Natural killer cell (primary cell): ENCODE measurements at regions not wholly inside any gene's neighbourhood (a gene's known extent, or its start where the extent isn't known, plus 50 kb on each side); places are given as distances from the start of the nearest gene placed in this dataset.

Source experiments
- ATAC-seq, 3 donors: fragments of 150-1000 bp in 2 of 3; fragments of 200-7000 bp in 1 of 3; cut with Tn5 transposase; 1 replicate in 1 of 3; 2 replicates in 2 of 3; pipeline ENCODE4 v1.10.0; 2021; ENCODE audit warnings: mild to moderate bottlenecking in 2 of 3, moderate library complexity in 2 of 3
- DNase-seq, 2 donors: peaks; one replicate each; pipeline versions ENCODE4 v3.0.0 to v3.0.0-alpha.2; 2013 to 2021; ENCODE audit warnings: mixed read lengths in 1 of 2
- H3K27ac ChIP-seq: one replicate; pipeline ENCODE4 v1.5.1; 2013; ENCODE audit warnings: mild to moderate bottlenecking, low read length
- H3K27me3 ChIP-seq: one replicate; pipeline ENCODE4 v1.6.1; 2013; ENCODE audit warnings: low read length; ENCODE audit not compliant: control insufficient read depth, insufficient read depth
- H3K36me3 ChIP-seq: one replicate; pipeline ENCODE4 v1.6.1; 2013; ENCODE audit warnings: low read length; ENCODE audit not compliant: control insufficient read depth, insufficient read depth
- H3K4me1 ChIP-seq: one replicate; pipeline ENCODE4 v1.6.1; 2013; ENCODE audit warnings: low read length; ENCODE audit not compliant: control insufficient read depth, insufficient read depth
- H3K4me3 ChIP-seq: one replicate; pipeline ENCODE4 v1.5.1; 2013; ENCODE audit warnings: low read length
- H3K9me3 ChIP-seq: one replicate; pipeline ENCODE4 v1.6.1; 2013; ENCODE audit warnings: low read length; ENCODE audit not compliant: control insufficient read depth, insufficient read depth
- H3K27ac Mint-ChIP-seq, 2 donors: one replicate each; pipeline ENCODE4 v1.8.0; 2022; ENCODE audit warnings: mild to moderate bottlenecking in 2 of 2, mixed read lengths in 2 of 2, moderate library complexity in 1 of 2
- H3K27me3 Mint-ChIP-seq, 2 donors: one replicate each; pipeline ENCODE4 v1.8.0; 2022; ENCODE audit warnings: low read depth in 2 of 2, mixed read lengths in 2 of 2
- H3K36me3 Mint-ChIP-seq: one replicate; pipeline ENCODE4 v1.8.0; 2022; ENCODE audit warnings: mixed read lengths
- H3K4me1 Mint-ChIP-seq, 2 donors: one replicate each; pipeline ENCODE4 v1.8.0; 2022; ENCODE audit warnings: mixed read lengths in 2 of 2
- H3K4me3 Mint-ChIP-seq: one replicate; pipeline ENCODE4 v1.8.0; 2022; ENCODE audit warnings: mild to moderate bottlenecking, moderate library complexity, mixed read lengths
- H3K9me3 Mint-ChIP-seq, 2 donors: one replicate each; pipeline ENCODE4 v1.8.0; 2022; ENCODE audit warnings: mixed read lengths in 2 of 2
- WGBS: methylation state at CpG from one replicate; pipeline ENCODE4 v1.1.7; 2013; ENCODE audit warnings: missing lambda C conversion rate; ENCODE audit not compliant: insufficient coverage; 5-methylcytosine and 5-hydroxymethylcytosine counted together
- intact Hi-C: fragments of 100-400 bp; cut with micrococcal nuclease; formaldehyde crosslinking; loops from one replicate; pipeline ENCODE4 v1.14.2; 2022
- TF ChIP-seq, protein P1 (sequence below): fragments of 200-600 bp; IDR thresholded peaks from one replicate; pipeline ENCODE4 v1.8.0; 2022; ENCODE audit warnings: antibody characterized with exemption

- no peaks in the 10 kb centered on the region for H3K9me3 Mint-ChIP-seq
- TF ChIP-seq, protein P1, sequence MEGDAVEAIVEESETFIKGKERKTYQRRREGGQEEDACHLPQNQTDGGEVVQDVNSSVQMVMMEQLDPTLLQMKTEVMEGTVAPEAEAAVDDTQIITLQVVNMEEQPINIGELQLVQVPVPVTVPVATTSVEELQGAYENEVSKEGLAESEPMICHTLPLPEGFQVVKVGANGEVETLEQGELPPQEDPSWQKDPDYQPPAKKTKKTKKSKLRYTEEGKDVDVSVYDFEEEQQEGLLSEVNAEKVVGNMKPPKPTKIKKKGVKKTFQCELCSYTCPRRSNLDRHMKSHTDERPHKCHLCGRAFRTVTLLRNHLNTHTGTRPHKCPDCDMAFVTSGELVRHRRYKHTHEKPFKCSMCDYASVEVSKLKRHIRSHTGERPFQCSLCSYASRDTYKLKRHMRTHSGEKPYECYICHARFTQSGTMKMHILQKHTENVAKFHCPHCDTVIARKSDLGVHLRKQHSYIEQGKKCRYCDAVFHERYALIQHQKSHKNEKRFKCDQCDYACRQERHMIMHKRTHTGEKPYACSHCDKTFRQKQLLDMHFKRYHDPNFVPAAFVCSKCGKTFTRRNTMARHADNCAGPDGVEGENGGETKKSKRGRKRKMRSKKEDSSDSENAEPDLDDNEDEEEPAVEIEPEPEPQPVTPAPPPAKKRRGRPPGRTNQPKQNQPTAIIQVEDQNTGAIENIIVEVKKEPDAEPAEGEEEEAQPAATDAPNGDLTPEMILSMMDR, result no peak
- H3K4me1 Mint-ChIP-seq, result peaks cover 5 to 12% of the 10 kb centered on the region in 2 donors
- H3K9me3 ChIP-seq, result no peaks in the 10 kb centered on the region
- no peaks in the 10 kb centered on the region for H3K27me3 ChIP-seq
- no peaks in the 10 kb centered on the region for H3K4me1 ChIP-seq
- DNase-seq (no peak), ATAC-seq (no peak)
- H3K36me3 ChIP-seq, result no peaks in the 10 kb centered on the region
- no peak overlapping the region for H3K4me3 ChIP-seq
- intact Hi-C loops, result no loop called here
- no peaks in the 10 kb centered on the region for H3K36me3 Mint-ChIP-seq
- no peak overlapping the region for H3K27ac ChIP-seq
- peaks cover 0 to 2% of the 10 kb centered on the region in 2 donors for H3K27me3 Mint-ChIP-seq
- H3K27ac Mint-ChIP-seq, result no peak overlapping the region
- 100% methylated on average over 1 of the region's 1 CpG for WGBS
- H3K4me3 Mint-ChIP-seq, result no peak overlapping the region
Measured at GRCh38 chr6:126174697-126175096, 165.2 kb upstream of the CENPW start.

DNA sequence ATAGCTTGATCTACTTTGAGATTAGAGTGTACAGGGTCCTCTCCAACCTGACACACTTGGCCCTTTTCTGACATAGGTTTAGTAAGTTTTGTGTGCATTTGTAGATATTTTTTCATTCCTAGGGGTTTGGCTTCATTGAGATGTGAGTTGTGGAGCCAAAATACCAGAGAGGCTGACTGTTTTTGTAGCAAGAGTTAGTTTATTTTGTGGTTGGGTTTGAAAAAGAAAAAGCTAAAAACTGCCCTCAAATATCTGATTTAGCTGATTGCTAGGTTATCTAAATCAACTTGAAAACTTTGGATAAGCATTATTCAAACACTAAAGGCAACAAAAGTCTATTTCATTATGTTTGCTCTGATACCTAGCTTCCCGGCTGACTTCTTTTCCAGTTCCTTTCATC is 164.7 kb upstream of the CENPW start:
- no peak overlapping the region for H3K27ac ChIP-seq
- no peaks in the 10 kb centered on the region for H3K36me3 Mint-ChIP-seq
- no peaks in the 10 kb centered on the region for H3K9me3 ChIP-seq
- H3K9me3 Mint-ChIP-seq, result no peaks in the 10 kb centered on the region
- intact Hi-C loops, result no loop called here
- H3K4me3 ChIP-seq, result no peak overlapping the region
- no peak overlapping the region for H3K27ac Mint-ChIP-seq
- TF ChIP-seq, protein P1, result no peak
- H3K4me1 Mint-ChIP-seq, result peaks cover 5 to 12% of the 10 kb centered on the region in 2 donors
- H3K4me1 ChIP-seq, result no peaks in the 10 kb centered on the region
- WGBS, result 100% methylated on average over 1 of the region's 1 CpG
- no peaks in the 10 kb centered on the region for H3K36me3 ChIP-seq
- DNase-seq (no peak), ATAC-seq (no peak)
- H3K4me3 Mint-ChIP-seq, result no peak overlapping the region
- H3K27me3 ChIP-seq, result no peaks in the 10 kb centered on the region
- peaks cover 0 to under 1% of the 10 kb centered on the region in 2 donors for H3K27me3 Mint-ChIP-seq

GRCh38 chr6:126176282-126176681 is 163.6 kb upstream of the CENPW start:
- no peaks in the 10 kb centered on the region for H3K9me3 ChIP-seq
- no peaks in the 10 kb centered on the region for H3K36me3 ChIP-seq
- Mint-ChIP-seq H3K4me3 (no peak overlapping the region), H3K9me3 (no peaks in the 10 kb centered on the region), H3K4me1 (peaks cover 0 to 7% of the 10 kb centered on the region in 2 donors), H3K27me3 (no peaks in the 10 kb centered on the region), H3K36me3 (no peaks in the 10 kb centered on the region), H3K27ac (no peak overlapping the region)
- intact Hi-C loops, result no loop called here
- no peak overlapping the region for H3K4me3 ChIP-seq
- no peak for DNase-seq
- TF ChIP-seq, protein P1, result no peak
- no peaks in the 10 kb centered on the region for H3K4me1 ChIP-seq
- no peak for ATAC-seq
- no peak overlapping the region for H3K27ac ChIP-seq
- no peaks in the 10 kb centered on the region for H3K27me3 ChIP-seq

DNA sequence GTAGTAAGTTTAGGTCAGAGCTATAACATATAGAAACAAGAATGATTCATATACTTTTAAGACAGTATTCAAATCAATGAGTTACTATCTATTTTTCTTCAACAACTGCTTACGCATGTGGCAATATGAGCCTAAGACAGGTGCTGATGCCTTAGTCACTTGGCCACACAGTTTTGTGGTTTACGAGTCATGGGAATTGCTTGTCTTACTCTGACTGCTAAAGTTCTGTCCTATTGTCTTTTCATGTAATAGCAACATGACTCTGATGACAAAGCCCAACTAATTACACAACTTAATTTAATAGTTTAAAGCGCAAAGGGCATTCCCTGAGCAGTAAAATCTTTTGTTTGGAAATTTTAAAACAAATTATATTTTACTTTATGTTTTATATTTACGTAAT is 159.3 kb upstream of the CENPW start:
- intact Hi-C loops, result no loop called here
- peaks cover 0 to 5% of the 10 kb centered on the region in 2 donors for H3K4me1 Mint-ChIP-seq
- ATAC-seq, result no peak
- no peaks in the 10 kb centered on the region for H3K9me3 Mint-ChIP-seq
- H3K27me3 ChIP-seq, result no peaks in the 10 kb centered on the region
- DNase-seq, result no peak
- H3K27ac Mint-ChIP-seq, result no peak overlapping the region
- H3K4me1 ChIP-seq, result no peaks in the 10 kb centered on the region
- TF ChIP-seq, protein P1, result no peak
- H3K36me3 ChIP-seq, result no peaks in the 10 kb centered on the region
- H3K4me3 ChIP-seq, result no peak overlapping the region
- WGBS, result 89% methylated on average over 2 of the region's 4 CpGs
- H3K9me3 ChIP-seq, result no peaks in the 10 kb centered on the region
- H3K27ac ChIP-seq, result no peak overlapping the region
- H3K4me3 Mint-ChIP-seq, result no peak overlapping the region
- H3K27me3 Mint-ChIP-seq, result no peaks in the 10 kb centered on the region
- H3K36me3 Mint-ChIP-seq, result no peaks in the 10 kb centered on the region
